ENCODE measurements at regions not wholly inside any gene's neighbourhood (a gene's known extent, or its start where the extent isn't known, plus 50 kb on each side); places are given as distances from the start of the nearest gene placed in this dataset.
"Not testable (repeated sequence)": the region's sequence is repeated elsewhere in the genome, so short reads cannot be mapped to it uniquely, and the experiment has no call there.

- Mint-ChIP-seq H3K27ac (no peak overlapping the region), H3K36me3 (no peaks in the 10 kb centered on the region), H3K9me3 (no peaks in the 10 kb centered on the region), H3K4me1 (no peaks in the 10 kb centered on the region), H3K4me3 (no peak overlapping the region), H3K27me3 (no peaks in the 10 kb centered on the region)
- no peak for DNase-seq
Observed at GRCh38 chr5:83001796-83002381, 75.3 kb downstream of the TMEM167A start.

GRCh38 chr5:83000922-83001321 lies 76.3 kb downstream of the TMEM167A start:
- Mint-ChIP-seq H3K36me3 (no peaks in the 10 kb centered on the region), H3K4me3 (no peak overlapping the region), H3K27me3 (no peaks in the 10 kb centered on the region), H3K9me3 (no peaks in the 10 kb centered on the region), H3K4me1 (no peaks in the 10 kb centered on the region), H3K27ac (no peak overlapping the region)
- DNase-seq, result no peak

GRCh38 chr5:83000428-83000827 lies 76.8 kb downstream of the TMEM167A start:
- Mint-ChIP-seq H3K27me3 (no peaks in the 10 kb centered on the region), H3K4me3 (no peak overlapping the region), H3K27ac (no peak overlapping the region), H3K36me3 (no peaks in the 10 kb centered on the region), H3K4me1 (no peaks in the 10 kb centered on the region), H3K9me3 (no peaks in the 10 kb centered on the region)
- no peak for DNase-seq

GRCh38 chr5:82993416-82993815 lies 83.8 kb downstream of the TMEM167A start:
- Mint-ChIP-seq H3K9me3 (no peaks in the 10 kb centered on the region), H3K4me1 (no peaks in the 10 kb centered on the region), H3K27ac (no peak overlapping the region), H3K27me3 (no peaks in the 10 kb centered on the region), H3K4me3 (no peak overlapping the region), H3K36me3 (no peaks in the 10 kb centered on the region)
- DNase-seq, result no peak

- no peaks in the 10 kb centered on the region for H3K4me1 Mint-ChIP-seq
- H3K9me3 Mint-ChIP-seq, result no peaks in the 10 kb centered on the region
- no peaks in the 10 kb centered on the region for H3K27me3 Mint-ChIP-seq
- H3K27ac Mint-ChIP-seq, result no peak overlapping the region
- H3K4me3 Mint-ChIP-seq, result no peak overlapping the region
- H3K36me3 Mint-ChIP-seq, result no peaks in the 10 kb centered on the region
- no peak for DNase-seq
Observed at GRCh38 chr5:82992646-82993045, 84.5 kb downstream of the TMEM167A start.

GRCh38 chr5:82991678-82992323 lies 85.4 kb downstream of the TMEM167A start:
- DNase-seq, result no peak
- Mint-ChIP-seq H3K4me1 (no peaks in the 10 kb centered on the region), H3K9me3 (no peaks in the 10 kb centered on the region), H3K36me3 (no peaks in the 10 kb centered on the region), H3K27ac (no peak overlapping the region), H3K4me3 (no peak overlapping the region), H3K27me3 (no peaks in the 10 kb centered on the region)

- Mint-ChIP-seq H3K4me1 (no peaks in the 10 kb centered on the region), H3K9me3 (no peaks in the 10 kb centered on the region), H3K36me3 (no peaks in the 10 kb centered on the region), H3K4me3 (no peak overlapping the region), H3K27me3 (no peaks in the 10 kb centered on the region), H3K27ac (no peak overlapping the region)
- DNase-seq, result no peak
Observed at GRCh38 chr5:82991059-82991458, 86.1 kb downstream of the TMEM167A start.

- Mint-ChIP-seq H3K36me3 (no peaks in the 10 kb centered on the region), H3K9me3 (no peaks in the 10 kb centered on the region), H3K27ac (no peak overlapping the region), H3K27me3 (no peaks in the 10 kb centered on the region), H3K4me3 (no peak overlapping the region), H3K4me1 (peaks cover 2% of the 10 kb centered on the region)
- DNase-seq, result no peak
Observed at GRCh38 chr5:82987188-82987587, 90.0 kb downstream of the TMEM167A start.

GRCh38 chr5:82986404-82986803 lies 90.8 kb downstream of the TMEM167A start:
- Mint-ChIP-seq H3K27ac (no peak overlapping the region), H3K4me3 (no peak overlapping the region), H3K9me3 (no peaks in the 10 kb centered on the region), H3K4me1 (peaks cover 2% of the 10 kb centered on the region), H3K36me3 (no peaks in the 10 kb centered on the region), H3K27me3 (no peaks in the 10 kb centered on the region)
- no peak for DNase-seq

GRCh38 chr5:82985763-82986162 lies 91.4 kb downstream of the TMEM167A start:
- Mint-ChIP-seq H3K36me3 (no peaks in the 10 kb centered on the region), H3K27ac (no peak overlapping the region), H3K27me3 (no peaks in the 10 kb centered on the region)

GRCh38 chr5:82984786-82985735 lies 92.1 kb downstream of the TMEM167A start:
- DNase-seq, result no peak
- no peak overlapping the region for H3K4me3 Mint-ChIP-seq
- H3K27ac Mint-ChIP-seq, result no peak overlapping the region
- peaks cover 2% of the 10 kb centered on the region for H3K4me1 Mint-ChIP-seq
- no peaks in the 10 kb centered on the region for H3K27me3 Mint-ChIP-seq
- no peaks in the 10 kb centered on the region for H3K36me3 Mint-ChIP-seq
- H3K9me3 Mint-ChIP-seq, result no peaks in the 10 kb centered on the region

More at GRCh38 chr5:82985763-82986162, 91.4 kb downstream of the TMEM167A start:
- Mint-ChIP-seq H3K4me3 (no peak overlapping the region), H3K9me3 (no peaks in the 10 kb centered on the region), H3K4me1 (peaks cover 2% of the 10 kb centered on the region)
- DNase-seq, result no peak

- H3K9me3 Mint-ChIP-seq, result no peaks in the 10 kb centered on the region
- H3K4me3 Mint-ChIP-seq, result no peak overlapping the region
- DNase-seq, result no peak
- H3K27me3 Mint-ChIP-seq, result peaks cover 9% of the 10 kb centered on the region
- H3K4me1 Mint-ChIP-seq, result peaks cover 2% of the 10 kb centered on the region
- H3K36me3 Mint-ChIP-seq, result no peaks in the 10 kb centered on the region
- H3K27ac Mint-ChIP-seq, result no peak overlapping the region
Observed at GRCh38 chr5:82982846-82983245, 94.3 kb downstream of the TMEM167A start.

- not testable (repeated sequence) for H3K27ac Mint-ChIP-seq, DNase-seq, H3K27me3 Mint-ChIP-seq, H3K4me3 Mint-ChIP-seq, H3K4me1 Mint-ChIP-seq
- Mint-ChIP-seq H3K36me3 (peaks cover 12% of the 10 kb centered on the region), H3K9me3 (peaks cover 20% of the 10 kb centered on the region)
Observed at GRCh38 chr5:82976887-82977286, 100.3 kb downstream of the TMEM167A start.

GRCh38 chr5:82975812-82976211 lies 101.4 kb downstream of the TMEM167A start:
- Mint-ChIP-seq H3K4me1 (no peaks in the 10 kb centered on the region), H3K27me3 (peaks cover 9% of the 10 kb centered on the region), H3K4me3 (no peak overlapping the region), H3K36me3 (peaks cover 12% of the 10 kb centered on the region), H3K27ac (no peak overlapping the region), H3K9me3 (peaks cover 20% of the 10 kb centered on the region)
- DNase-seq, result no peak

GRCh38 chr5:82975396-82975795 lies 101.8 kb downstream of the TMEM167A start:
- Mint-ChIP-seq H3K27ac (no peak overlapping the region), H3K36me3 (peaks cover 12% of the 10 kb centered on the region), H3K4me3 (no peak overlapping the region), H3K9me3 (peaks cover 20% of the 10 kb centered on the region), H3K4me1 (no peaks in the 10 kb centered on the region), H3K27me3 (peaks cover 9% of the 10 kb centered on the region)
- no peak for DNase-seq
